H54 (cell line): ENCODE measurements at regions not wholly inside any gene's neighbourhood (a gene's known extent, or its start where the extent isn't known, plus 50 kb on each side); places are given as distances from the start of the nearest gene placed in this dataset.

Experiments
- DNase-seq: peaks from one replicate; pipeline ENCODE4 v3.0.0; 2011; ENCODE audit warnings: low spot score, mixed read lengths; ENCODE audit not compliant: insufficient read length
- FAIRE-seq: peaks from 3 replicates; lab custom pipeline; 2011; peaks lifted over from hg19 to GRCh38; lab: Jason Lieb, UNC
- POLR2A ChIP-seq: IDR thresholded peaks from 2 replicates; pipeline ENCODE4 v1.6.1; 2011; ENCODE audit warnings: low read depth, mild to moderate bottlenecking, low read length

DNA sequence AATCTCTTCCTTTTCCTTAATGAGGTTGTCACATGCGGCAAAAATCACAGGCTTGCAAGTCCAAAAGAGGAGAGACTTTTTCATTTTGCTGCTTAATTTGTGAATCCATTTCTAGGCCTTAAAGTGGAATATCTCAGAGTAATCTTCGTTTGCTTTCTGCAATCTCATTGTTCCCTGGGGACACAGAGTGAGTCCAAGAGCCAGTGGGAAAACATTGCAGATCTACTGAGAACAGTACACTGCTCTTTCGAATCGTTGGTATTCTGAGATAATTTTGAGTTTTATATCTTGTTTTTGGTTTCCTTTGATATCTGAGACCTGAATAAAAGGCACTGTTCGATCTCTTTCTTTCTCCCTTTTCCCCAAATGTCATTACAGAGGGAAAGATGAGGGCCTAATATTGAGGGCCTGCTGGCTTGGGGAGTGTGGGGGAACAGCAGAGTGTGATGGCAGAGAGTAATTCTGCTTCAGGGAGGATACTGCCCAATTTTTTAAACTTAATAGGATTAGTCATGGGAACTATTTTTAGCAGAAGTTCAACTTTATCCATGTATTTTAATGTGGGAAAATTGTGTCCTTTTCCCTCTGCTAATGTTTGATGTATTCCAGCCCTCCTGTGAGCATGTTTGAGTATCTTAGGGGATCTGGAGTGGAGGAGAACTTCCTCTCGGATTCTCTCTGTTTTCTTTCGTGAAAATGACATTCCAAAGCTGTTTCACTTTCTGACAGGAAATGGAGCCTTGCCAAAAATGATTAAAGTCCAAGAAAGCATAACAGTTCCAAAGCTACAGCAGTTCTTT, 418.2 kb upstream of the ZEB2 start:
- peak; percentile 91 for FAIRE-seq
- no peak for DNase-seq
- no peak for TF ChIP-seq POLR2A

DNA sequence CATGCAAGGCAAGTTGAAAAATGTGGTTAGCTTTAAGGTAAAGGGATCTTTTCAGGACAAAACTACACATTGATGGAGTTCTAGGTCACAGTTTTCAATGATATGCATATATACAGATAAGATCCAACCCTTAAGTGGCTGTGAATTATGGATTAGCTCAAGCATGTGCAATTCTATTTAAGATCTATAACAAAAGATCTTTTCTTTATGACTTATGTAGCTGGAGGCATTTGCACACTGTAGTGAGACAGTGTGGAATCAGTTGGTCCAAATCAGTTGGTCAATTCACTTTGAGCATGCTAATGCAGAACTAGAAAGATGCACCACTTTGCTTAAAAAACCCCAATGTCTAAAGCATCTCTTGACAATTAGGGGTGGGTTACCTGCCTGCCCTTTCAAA, 417.1 kb upstream of the ZEB2 start:
- no peak for DNase-seq
- TF ChIP-seq POLR2A, result no peak
- FAIRE-seq, result no peak

- TF ChIP-seq POLR2A, result no peak
- FAIRE-seq (no peak), DNase-seq (no peak)
Measured at GRCh38 chr2:144936442-144936841, 416.5 kb upstream of the ZEB2 start.

- FAIRE-seq (no peak), DNase-seq (no peak)
- no peak for TF ChIP-seq POLR2A
Measured at GRCh38 chr2:144935736-144936135, 415.8 kb upstream of the ZEB2 start.

- no peak for FAIRE-seq
- TF ChIP-seq POLR2A, result no peak
- no peak for DNase-seq
Measured at GRCh38 chr2:144935191-144935590, 415.3 kb upstream of the ZEB2 start.

GRCh38 chr2:144931960-144932359, 412.0 kb upstream of the ZEB2 start:
- no peak for DNase-seq
- no peak for FAIRE-seq
- no peak for TF ChIP-seq POLR2A

GRCh38 chr2:144931480-144931879, 411.6 kb upstream of the ZEB2 start:
- FAIRE-seq (no peak), DNase-seq (no peak)
- no peak for TF ChIP-seq POLR2A

- DNase-seq, result no peak
- TF ChIP-seq POLR2A, result no peak
- no peak for FAIRE-seq
Measured at GRCh38 chr2:144927429-144927828, 407.5 kb upstream of the ZEB2 start.

GRCh38 chr2:144925886-144926285, 406.0 kb upstream of the ZEB2 start:
- FAIRE-seq (no peak), DNase-seq (no peak)
- no peak for TF ChIP-seq POLR2A

DNA sequence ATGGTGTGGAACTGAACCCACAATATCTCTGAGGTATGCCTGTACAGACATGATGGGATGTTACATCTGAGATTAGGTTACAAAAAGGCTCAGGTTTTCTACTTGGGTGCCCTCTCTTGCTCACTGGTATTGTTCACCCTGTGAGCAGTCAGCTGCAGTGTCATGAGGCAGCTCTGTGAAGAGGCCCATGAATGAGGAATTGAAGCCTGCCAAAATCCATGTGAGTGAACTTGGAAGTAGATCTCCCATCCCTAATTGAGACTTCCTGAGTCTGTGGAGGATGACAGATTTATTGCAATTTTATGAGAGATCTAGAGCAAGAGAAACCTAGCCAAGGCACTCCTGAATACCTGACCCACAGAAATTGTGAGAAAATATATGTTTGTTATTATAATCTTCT, 404.9 kb upstream of the ZEB2 start:
- no peak for TF ChIP-seq POLR2A
- no peak for FAIRE-seq
- DNase-seq, result no peak

GRCh38 chr2:144922519-144922918, 402.6 kb upstream of the ZEB2 start:
- DNase-seq, result no peak
- FAIRE-seq, result no peak
- no peak for TF ChIP-seq POLR2A

- DNase-seq, result no peak
- no peak for TF ChIP-seq POLR2A
- FAIRE-seq, result no peak
Measured at GRCh38 chr2:144920755-144921530, 401.0 kb upstream of the ZEB2 start.

GRCh38 chr2:144914622-144915318, 394.9 kb upstream of the ZEB2 start:
- FAIRE-seq, result peak; percentile 52
- no peak for TF ChIP-seq POLR2A
- DNase-seq, result no peak

- FAIRE-seq (no peak), DNase-seq (no peak)
- TF ChIP-seq POLR2A, result no peak
Measured at GRCh38 chr2:144914113-144914512, 394.2 kb upstream of the ZEB2 start.
